Neural cell (in vitro differentiated cells): ENCODE measurements at regions not wholly inside any gene's neighbourhood (a gene's known extent, or its start where the extent isn't known, plus 50 kb on each side); places are given as distances from the start of the nearest gene placed in this dataset.

ENCODE experiments used
- H2AFZ ChIP-seq: fragments of 200-600, 300-800 bp; sonication (generic), shearing (Covaris generic); 2 replicates; pipeline ENCODE4 v1.6.0; 2014; ENCODE audit warnings: low read depth, mild to moderate bottlenecking, antibody characterized with exemption, low read length, moderate library complexity
- H3F3A ChIP-seq: fragments of 200-600 bp; shearing (Covaris generic); 2 replicates; pipeline ENCODE4 v1.6.1; 2016; ENCODE audit warnings: mild to moderate bottlenecking, moderate library complexity, mixed read lengths, antibody characterized with exemption, low read length; ENCODE audit not compliant: insufficient read depth, poor library complexity, severe bottlenecking
- H3K27ac ChIP-seq: fragments of 200-600, 300-800 bp; sonication (generic), shearing (Covaris generic); 2 replicates; pipeline ENCODE4 v1.5.1; 2014; ENCODE audit warnings: mild to moderate bottlenecking, low read length, moderate library complexity
- H3K27me3 ChIP-seq: fragments of 300-800, 200-600 bp; sonication (generic), shearing (Covaris generic); 2 replicates; pipeline ENCODE4 v1.6.0; 2014; ENCODE audit warnings: mild to moderate bottlenecking, low read depth, low read length, moderate library complexity; ENCODE audit not compliant: insufficient read depth
- H3K36me3 ChIP-seq: fragments of 300-800, 200-600 bp; sonication (generic), shearing (Covaris generic); 2 replicates; pipeline ENCODE4 v1.5.1; 2014; ENCODE audit warnings: mild to moderate bottlenecking, antibody characterized with exemption, low read length, moderate library complexity; ENCODE audit not compliant: insufficient read depth
- H3K4me2 ChIP-seq: fragments of 300-800, 200-600 bp; sonication (generic), shearing (Covaris generic); 2 replicates; pipeline ENCODE4 v1.6.0; 2014; ENCODE audit warnings: mild to moderate bottlenecking, low read length
- H3K4me3 ChIP-seq: fragments of 300-800, 200-600 bp; sonication (generic), shearing (Covaris generic); 2 replicates; pipeline ENCODE4 v1.5.1; 2014; ENCODE audit warnings: mild to moderate bottlenecking, low read length, moderate library complexity
- H3K79me2 ChIP-seq: fragments of 200-600 bp; shearing (Covaris generic); replicated peaks from 2 replicates; pipeline ENCODE4 v1.6.0; 2014; ENCODE audit warnings: mild to moderate bottlenecking, low read length, moderate library complexity; ENCODE audit not compliant: insufficient read depth
- H3K9ac ChIP-seq: fragments of 300-800, 200-600 bp; sonication (generic), shearing (Covaris generic); 2 replicates; pipeline ENCODE4 v1.6.1; 2016; ENCODE audit warnings: mild to moderate bottlenecking, low read length, mixed read lengths
- H3K9me2 ChIP-seq: fragments of 200-600 bp; shearing (Covaris generic); 2 replicates; pipeline ENCODE4 v1.6.1; 2016; ENCODE audit warnings: mild to moderate bottlenecking, low read length, mixed read lengths; ENCODE audit not compliant: insufficient read depth
- H3K9me3 ChIP-seq: fragments of 200-600, 300-800 bp; sonication (generic), shearing (Covaris generic); 2 replicates; pipeline ENCODE4 v1.6.1; 2016; ENCODE audit warnings: mild to moderate bottlenecking, mixed run types, low read length, moderate library complexity, mixed read lengths
- H4K20me1 ChIP-seq: fragments of 200-600 bp; shearing (Covaris generic); 2 replicates; pipeline ENCODE4 v1.6.1; 2016; ENCODE audit warnings: mild to moderate bottlenecking, mixed run types; ENCODE audit not compliant: insufficient read depth
- CTCF ChIP-seq: fragments of 450-650 bp; IDR thresholded peaks from 2 replicates; pipeline ENCODE4 v1.5.1; 2014; ENCODE audit warnings: antibody characterized with exemption, mild to moderate bottlenecking, moderate library complexity; ENCODE audit not compliant: poor library complexity, severe bottlenecking
- EP300 ChIP-seq: fragments of 450-650 bp; conservative IDR thresholded peaks from 2 replicates; pipeline ENCODE4 v1.6.1; 2014; ENCODE audit warnings: antibody characterized with exemption, mild to moderate bottlenecking, moderate library complexity; ENCODE audit not compliant: poor library complexity, severe bottlenecking
- EZH2 ChIP-seq: fragments of 200-600, 300-800 bp; shearing (Covaris generic), sonication (generic); IDR thresholded peaks from 2 replicates; pipeline ENCODE4 v1.6.1; 2014; ENCODE audit warnings: antibody characterized with exemption, low read length, borderline replicate concordance, mild to moderate bottlenecking; ENCODE audit not compliant: insufficient read depth, poor library complexity, severe bottlenecking
- MXI1 ChIP-seq: fragments of 450-650 bp; conservative IDR thresholded peaks from 2 replicates; pipeline ENCODE4 v1.6.1; 2014; ENCODE audit warnings: antibody characterized with exemption, mild to moderate bottlenecking; ENCODE audit not compliant: poor library complexity, severe bottlenecking
- POLR2AphosphoS5 ChIP-seq: IDR thresholded peaks from 2 replicates; pipeline ENCODE4 v1.6.1; 2012
- RAD21 ChIP-seq: fragments of 450-650 bp; conservative IDR thresholded peaks from 2 replicates; pipeline ENCODE4 v1.6.1; 2014; ENCODE audit warnings: antibody characterized with exemption, mild to moderate bottlenecking, moderate library complexity
- REST ChIP-seq: IDR thresholded peaks from 2 replicates; pipeline ENCODE4 v1.6.1; 2012; ENCODE audit warnings: borderline replicate concordance
- SMC3 ChIP-seq: fragments of 450-650 bp; conservative IDR thresholded peaks from 2 replicates; pipeline ENCODE4 v1.6.1; 2014; ENCODE audit warnings: antibody characterized with exemption, mild to moderate bottlenecking, moderate library complexity; ENCODE audit not compliant: poor library complexity
- TAF1 ChIP-seq: IDR thresholded peaks from 2 replicates; pipeline ENCODE4 v1.6.1; 2012; ENCODE audit warnings: low read depth

GRCh38 chr11:113531083-113531482 is 55.9 kb upstream of the DRD2 start:
- Histone ChIP-seq H4K20me1 (no peaks in the 10 kb centered on the region), H3K9me3 (no peaks in the 10 kb centered on the region), H3K79me2 (no peaks in the 10 kb centered on the region), H3K9me2 (no peaks in the 10 kb centered on the region), H3F3A (no peaks in the 10 kb centered on the region), H2AFZ (no peak overlapping the region), H3K9ac (no peak overlapping the region), H3K4me3 (no peak overlapping the region), H3K27me3 (no peaks in the 10 kb centered on the region), H3K27ac (no peak overlapping the region), H3K4me2 (no peak overlapping the region), H3K36me3 (no peaks in the 10 kb centered on the region)
- TF ChIP-seq TAF1 = no peak
- TF ChIP-seq REST = no peak
- no peak for TF ChIP-seq EZH2
- TF ChIP-seq CTCF = no peak
- no peak for TF ChIP-seq RAD21
- no peak for TF ChIP-seq SMC3
- no peak for TF ChIP-seq EP300
- TF ChIP-seq MXI1 = no peak
- TF ChIP-seq POLR2AphosphoS5 = no peak

- Histone ChIP-seq H2AFZ (no peak overlapping the region), H3K4me3 (no peak overlapping the region), H3K4me2 (no peak overlapping the region), H3K27me3 (no peaks in the 10 kb centered on the region), H3K9ac (no peak overlapping the region), H4K20me1 (no peaks in the 10 kb centered on the region), H3F3A (no peaks in the 10 kb centered on the region), H3K27ac (no peak overlapping the region), H3K79me2 (no peaks in the 10 kb centered on the region), H3K9me3 (no peaks in the 10 kb centered on the region), H3K36me3 (no peaks in the 10 kb centered on the region), H3K9me2 (no peaks in the 10 kb centered on the region)
- no peak for TF ChIP-seq REST
- no peak for TF ChIP-seq POLR2AphosphoS5
- no peak for TF ChIP-seq CTCF
- TF ChIP-seq EP300 = no peak
- TF ChIP-seq EZH2 = no peak
- no peak for TF ChIP-seq TAF1
- no peak for TF ChIP-seq SMC3
- no peak for TF ChIP-seq RAD21
- TF ChIP-seq MXI1 = no peak
Observed at GRCh38 chr11:113529606-113530005, 54.4 kb upstream of the DRD2 start.
